Loucy (cell line): ENCODE measurements at regions not wholly inside any gene's neighbourhood (a gene's known extent, or its start where the extent isn't known, plus 50 kb on each side); places are given as distances from the start of the nearest gene placed in this dataset.
"Not testable (repeated sequence)": the region's sequence is repeated elsewhere in the genome, so short reads cannot be mapped to it uniquely, and the experiment has no call there.

ENCODE experiments used
- H2AFZ ChIP-seq: fragments of 200-600 bp; sonication (generic); 2 replicates; pipeline ENCODE4 v1.6.0; 2016; ENCODE audit warnings: antibody characterized with exemption, mild to moderate bottlenecking, low read length, moderate library complexity
- H3F3A ChIP-seq: fragments of 200-600 bp; 2 replicates; pipeline ENCODE4 v1.6.0; 2016; ENCODE audit warnings: antibody characterized with exemption, low read depth, mild to moderate bottlenecking
- H3K27me3 ChIP-seq: fragments of 200-600 bp; sonication (generic); 2 replicates; pipeline ENCODE4 v1.6.1; 2014; ENCODE audit warnings: low read length, mild to moderate bottlenecking; ENCODE audit not compliant: insufficient read depth, poor library complexity, severe bottlenecking
- H3K36me3 ChIP-seq: fragments of 200-600 bp; sonication (generic); 2 replicates; pipeline ENCODE4 v1.6.1; 2016; ENCODE audit warnings: low read length; ENCODE audit not compliant: insufficient read depth
- H3K4me1 ChIP-seq: fragments of 200-600 bp; sonication (generic); 2 replicates; pipeline ENCODE4 v1.5.1; 2014; ENCODE audit warnings: low read length, mild to moderate bottlenecking; ENCODE audit not compliant: insufficient read depth, poor library complexity, severe bottlenecking
- H3K4me2 ChIP-seq: fragments of 200-600 bp; sonication (generic); 2 replicates; pipeline ENCODE4 v1.6.0; 2014; ENCODE audit warnings: antibody characterized with exemption, low read length, low read depth, mild to moderate bottlenecking; ENCODE audit not compliant: poor library complexity, severe bottlenecking
- H3K4me3 ChIP-seq: fragments of 200-600 bp; sonication (generic); 2 replicates; pipeline ENCODE4 v1.5.1; 2014; ENCODE audit warnings: low read length, mild to moderate bottlenecking, mixed read lengths; ENCODE audit not compliant: poor library complexity, severe bottlenecking
- H3K79me2 ChIP-seq: fragments of 200-600 bp; sonication (generic); 2 replicates; pipeline ENCODE4 v1.6.1; 2014; ENCODE audit warnings: low read length; ENCODE audit not compliant: insufficient read depth
- H3K9ac ChIP-seq: fragments of 200-600 bp; sonication (generic); 2 replicates; pipeline ENCODE4 v1.6.0; 2014; ENCODE audit warnings: mild to moderate bottlenecking, low read depth, low read length, moderate library complexity; ENCODE audit not compliant: poor library complexity, severe bottlenecking
- H3K9me2 ChIP-seq: fragments of 200-600 bp; sonication (generic); replicated peaks from 2 replicates; pipeline ENCODE4 v1.6.1; 2016; ENCODE audit warnings: low read depth, low read length, mixed read lengths
- H3K9me3 ChIP-seq: fragments of 200-600 bp; sonication (generic); 2 replicates; pipeline ENCODE4 v1.6.1; 2014; ENCODE audit warnings: mild to moderate bottlenecking, antibody characterized with exemption, low read length, low read depth; ENCODE audit not compliant: insufficient read depth
- H4K20me1 ChIP-seq: fragments of 200-600 bp; sonication (generic); 2 replicates; pipeline ENCODE4 v1.6.0; 2014; ENCODE audit warnings: antibody characterized with exemption, low read length, mild to moderate bottlenecking; ENCODE audit not compliant: insufficient read depth, poor library complexity, severe bottlenecking
- CTCF ChIP-seq: fragments of 200-600 bp; sonication (generic); conservative IDR thresholded peaks from 2 replicates; pipeline ENCODE4 v1.5.1; 2014; ENCODE audit warnings: mild to moderate bottlenecking, antibody characterized with exemption, low read length
- EZH2phosphoT487 ChIP-seq: fragments of 200-600 bp; IDR thresholded peaks from 2 replicates; pipeline ENCODE4 v1.6.1; 2018; ENCODE audit warnings: antibody characterized with exemption, mild to moderate bottlenecking, moderate library complexity, borderline replicate concordance

DNA sequence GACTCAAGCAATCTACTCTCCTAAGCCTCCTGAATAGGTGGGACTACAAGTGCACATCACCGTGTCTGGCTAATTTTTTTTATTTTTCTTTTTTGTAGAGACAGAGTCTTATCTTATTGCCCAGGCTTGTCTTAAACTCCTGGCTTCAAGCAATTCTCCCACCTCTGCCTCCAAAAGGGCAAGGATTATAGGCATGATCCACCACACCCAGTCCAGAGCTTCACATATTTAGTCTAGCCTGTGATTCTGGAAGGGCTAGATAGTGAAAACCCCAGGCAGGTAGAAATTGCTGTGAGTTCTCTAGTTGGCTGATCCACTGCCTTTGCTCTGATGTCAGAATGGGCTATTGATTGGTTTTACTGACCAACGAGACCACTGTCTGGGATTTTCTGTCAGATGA, 854.6 kb upstream of the MIR17HG start:
- H2AFZ ChIP-seq: no peak overlapping the region

GRCh38 chr13:90493667-90494066, 853.8 kb upstream of the MIR17HG start:
- Histone ChIP-seq H3K4me1 (no peaks in the 10 kb centered on the region), H3F3A (no peaks in the 10 kb centered on the region), H3K9ac (no peak overlapping the region), H2AFZ (no peak overlapping the region), H3K9me2 (no peaks in the 10 kb centered on the region), H3K9me3 (no peaks in the 10 kb centered on the region), H3K27me3 (no peaks in the 10 kb centered on the region), H4K20me1 (no peaks in the 10 kb centered on the region), H3K4me2 (no peak overlapping the region), H3K36me3 (no peaks in the 10 kb centered on the region), H3K4me3 (no peak overlapping the region), H3K79me2 (no peaks in the 10 kb centered on the region)
- TF ChIP-seq EZH2phosphoT487 (no peak), CTCF (no peak)

More for the DNA sequence above, 854.6 kb upstream of the MIR17HG start:
- no peaks in the 10 kb centered on the region for H4K20me1 ChIP-seq
- no peaks in the 10 kb centered on the region for H3K4me1 ChIP-seq
- no peaks in the 10 kb centered on the region for H3K27me3 ChIP-seq
- H3F3A ChIP-seq: no peaks in the 10 kb centered on the region
- no peak overlapping the region for H3K4me2 ChIP-seq
- H3K9me3 ChIP-seq: no peaks in the 10 kb centered on the region
- H3K79me2 ChIP-seq: no peaks in the 10 kb centered on the region
- TF ChIP-seq CTCF: no peak
- TF ChIP-seq EZH2phosphoT487: no peak
- no peaks in the 10 kb centered on the region for H3K36me3 ChIP-seq
- no peak overlapping the region for H3K4me3 ChIP-seq
- no peak overlapping the region for H3K9ac ChIP-seq
- H3K9me2 ChIP-seq: no peaks in the 10 kb centered on the region

DNA sequence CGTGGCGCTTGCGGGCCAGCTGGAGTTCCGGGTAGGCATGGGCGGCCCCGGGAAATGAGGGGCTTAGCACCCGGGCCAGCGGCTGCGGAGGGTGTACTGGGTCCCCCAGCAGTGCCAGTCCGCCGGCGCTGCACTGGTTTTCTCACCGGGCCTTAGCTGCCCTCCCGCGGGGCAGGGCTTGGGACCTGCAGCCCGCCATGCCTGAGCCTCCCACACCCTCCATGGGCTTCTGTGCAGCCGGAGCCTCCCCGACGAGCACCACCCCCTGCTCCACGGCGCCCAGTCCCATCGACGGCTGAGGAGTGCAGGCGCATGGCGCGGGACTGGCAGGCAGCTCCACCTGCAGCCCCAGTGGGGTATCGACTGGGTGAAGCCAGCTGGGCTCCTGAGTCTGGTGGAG, 852.6 kb upstream of the MIR17HG start:
- H3K4me2 ChIP-seq, H3K4me1 ChIP-seq, H3K9ac ChIP-seq, H3K9me2 ChIP-seq, H3K79me2 ChIP-seq, H3F3A ChIP-seq, H4K20me1 ChIP-seq, H3K4me3 ChIP-seq, H3K36me3 ChIP-seq, H3K9me3 ChIP-seq, H2AFZ ChIP-seq, H3K27me3 ChIP-seq: not testable (repeated sequence)

DNA sequence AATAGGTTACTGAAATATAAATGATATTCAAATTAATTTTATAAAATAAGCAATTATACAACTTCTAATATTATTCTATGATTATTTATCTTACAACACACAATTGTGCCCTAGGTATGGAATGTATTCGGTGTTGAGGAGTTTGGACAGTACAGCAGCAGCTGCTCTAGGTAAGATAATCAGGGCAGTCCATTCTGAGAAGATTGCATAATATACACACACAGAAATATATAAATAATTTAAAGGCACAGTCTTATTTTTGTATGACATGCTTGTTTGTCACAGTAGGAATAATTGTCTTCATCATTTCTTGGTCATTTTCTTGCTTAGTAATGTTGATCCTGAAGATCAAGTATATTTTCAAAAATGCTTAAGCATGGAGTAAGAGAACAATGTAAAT, 849.4 kb upstream of the MIR17HG start:
- H3K9ac ChIP-seq: no peak overlapping the region
- no peaks in the 10 kb centered on the region for H3K27me3 ChIP-seq
- no peak overlapping the region for H3K4me3 ChIP-seq
- no peaks in the 10 kb centered on the region for H3F3A ChIP-seq
- no peaks in the 10 kb centered on the region for H3K9me3 ChIP-seq
- no peaks in the 10 kb centered on the region for H3K79me2 ChIP-seq
- H3K4me2 ChIP-seq: no peak overlapping the region
- no peak for TF ChIP-seq CTCF
- TF ChIP-seq EZH2phosphoT487: no peak
- H3K9me2 ChIP-seq: no peaks in the 10 kb centered on the region
- H4K20me1 ChIP-seq: no peaks in the 10 kb centered on the region
- H2AFZ ChIP-seq: no peak overlapping the region
- H3K36me3 ChIP-seq: no peaks in the 10 kb centered on the region
- H3K4me1 ChIP-seq: no peaks in the 10 kb centered on the region
